Activated CD4-positive, alpha-beta memory T cell treated with anti-CD3 and anti-CD28 coated beads for 36 hours (primary cell): ENCODE measurements at regions not wholly inside any gene's neighbourhood (a gene's known extent, or its start where the extent isn't known, plus 50 kb on each side); places are given as distances from the start of the nearest gene placed in this dataset.

ENCODE experiments used
- CTCF ChIA-PET: fragments of 350-600 bp; sonication (Branson Sonifier 250); formaldehyde crosslinking; loops from one replicate; lab custom pipeline; 2021; ENCODE audit warnings: antibody characterized with exemption, inconsistent platforms; lab: Charles Lee
- POLR2A ChIA-PET: fragments of 350-600 bp; sonication (Branson Sonifier 250); formaldehyde crosslinking; loops from one replicate; lab custom pipeline; 2021; ENCODE audit warnings: antibody characterized with exemption; lab: Charles Lee
- DNase-seq: peaks from one replicate; pipeline ENCODE4 v3.0.0-alpha.2; 2020
- H3K27ac Mint-ChIP-seq: one replicate; pipeline ENCODE4 v1.8.0; 2021; ENCODE audit warnings: mixed read lengths
- H3K27me3 Mint-ChIP-seq: one replicate; pipeline ENCODE4 v1.8.0; 2021; ENCODE audit warnings: mixed read lengths
- H3K36me3 Mint-ChIP-seq: one replicate; pipeline ENCODE4 v1.8.0; 2021; ENCODE audit warnings: mixed read lengths
- H3K4me1 Mint-ChIP-seq: one replicate; pipeline ENCODE4 v1.8.0; 2021; ENCODE audit warnings: low read depth, mixed read lengths
- H3K4me3 Mint-ChIP-seq: one replicate; pipeline ENCODE4 v1.8.0; 2021; ENCODE audit warnings: mild to moderate bottlenecking, mixed read lengths
- H3K9me3 Mint-ChIP-seq: one replicate; pipeline ENCODE4 v1.8.0; 2021; ENCODE audit warnings: mixed read lengths
- intact Hi-C: fragments of 100-400 bp; cut with micrococcal nuclease; formaldehyde crosslinking; loops from one replicate; pipeline ENCODE4 v1.15.1; 2023

DNA sequence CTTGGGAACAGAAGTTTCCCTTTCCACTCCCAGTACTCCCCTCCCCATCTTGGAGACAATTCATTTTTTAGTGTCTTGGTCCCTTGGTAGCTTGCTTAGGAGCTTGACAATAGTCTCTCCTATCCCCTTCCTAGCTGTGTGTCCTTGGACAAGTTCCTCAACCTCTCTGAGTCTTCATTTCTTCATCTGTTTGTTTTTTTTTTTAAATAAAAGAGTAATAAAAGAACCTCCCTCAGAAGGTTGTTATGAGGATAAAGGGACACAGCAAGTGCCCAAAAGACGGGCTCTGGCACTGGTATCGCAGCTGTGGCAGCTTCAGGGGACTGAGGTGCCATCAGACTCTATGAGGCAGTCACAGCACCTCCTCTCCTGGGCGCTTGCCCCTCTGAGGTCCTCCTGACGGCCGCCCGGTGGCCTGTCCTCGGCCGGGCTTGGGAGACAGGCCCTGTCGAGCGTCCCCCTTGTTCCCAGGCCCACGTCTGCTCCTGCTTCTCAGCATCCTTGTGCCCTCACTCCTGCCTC lies 689.2 kb downstream of the MATN1 start:
- intact Hi-C loops, result no loop called here
- Mint-ChIP-seq H3K9me3 (peaks cover 7% of the 10 kb centered on the region), H3K4me3 (no peak overlapping the region), H3K27ac (no peak overlapping the region), H3K27me3 (peaks cover 11% of the 10 kb centered on the region), H3K4me1 (no peaks in the 10 kb centered on the region), H3K36me3 (no peaks in the 10 kb centered on the region)
- no peak for DNase-seq
- CTCF ChIA-PET, result no interaction called here
- POLR2A ChIA-PET, result no interaction called here

DNA sequence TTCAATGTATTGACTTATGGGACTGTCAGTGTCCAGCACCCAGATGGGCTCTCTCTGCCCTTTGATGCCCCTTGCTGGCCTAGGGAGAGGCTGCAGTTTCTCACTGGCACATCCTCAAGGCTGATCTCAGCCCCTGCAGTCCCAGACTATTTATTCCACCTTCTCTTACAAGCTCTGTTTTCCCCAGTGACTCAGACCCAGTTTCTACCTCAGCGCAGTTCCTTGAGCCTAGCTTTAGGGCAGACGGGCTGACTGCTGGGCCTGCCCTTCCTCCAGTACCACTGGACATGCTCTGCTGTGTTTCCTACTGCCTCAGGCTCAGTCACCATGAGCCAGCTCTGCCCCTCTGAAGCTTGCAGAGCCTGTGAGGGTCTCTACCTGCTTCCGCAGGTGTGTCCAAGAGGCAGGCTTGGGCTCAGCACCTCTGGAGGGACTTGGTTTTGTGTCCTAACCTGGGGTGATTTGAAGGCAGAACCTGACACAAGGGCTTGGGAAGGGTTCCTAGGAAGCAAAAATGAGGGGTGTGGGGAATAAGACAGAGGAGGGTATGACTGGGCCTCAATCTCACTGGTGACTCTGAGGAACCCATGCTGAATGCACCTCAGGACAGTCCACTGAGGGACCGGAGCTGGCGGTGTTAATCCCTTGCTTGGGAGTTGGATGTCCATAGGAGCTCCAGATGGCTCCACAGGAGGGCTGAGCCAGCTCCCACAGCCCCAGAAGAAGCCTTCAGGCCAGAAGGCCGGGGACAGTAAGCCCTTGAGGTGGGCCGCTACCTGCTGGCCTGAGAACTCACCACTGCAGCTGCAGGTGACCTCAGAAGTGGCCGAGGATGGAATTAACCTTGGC lies 689.9 kb downstream of the MATN1 start:
- POLR2A ChIA-PET, result no interaction called here

DNA sequence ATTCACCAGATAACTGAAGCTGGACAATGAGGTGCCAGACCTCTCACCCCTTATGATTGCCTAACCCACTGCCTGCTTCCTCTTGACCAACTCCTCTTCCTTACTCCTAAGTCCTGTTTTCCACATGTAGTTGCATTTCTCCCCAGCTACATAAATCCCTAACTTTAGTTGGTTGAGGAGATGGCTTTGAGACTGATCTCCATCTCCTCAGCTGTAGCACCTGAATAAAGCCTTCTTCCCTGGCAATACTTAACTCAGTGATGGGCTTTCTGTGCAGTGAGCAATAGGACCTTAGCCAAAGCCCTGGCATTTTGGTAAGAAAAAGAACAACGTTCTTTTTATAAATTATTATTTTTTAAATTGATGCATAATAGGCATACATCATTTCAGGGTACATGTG lies 691.1 kb downstream of the MATN1 start:
- POLR2A ChIA-PET, result no interaction called here

More for the DNA sequence above, 689.9 kb downstream of the MATN1 start:
- peaks cover 7% of the 10 kb centered on the region for H3K9me3 Mint-ChIP-seq
- H3K36me3 Mint-ChIP-seq, result no peaks in the 10 kb centered on the region
- no peak for DNase-seq
- intact Hi-C loops, result no loop called here
- CTCF ChIA-PET, result no interaction called here
- H3K27ac Mint-ChIP-seq, result no peak overlapping the region
- H3K4me1 Mint-ChIP-seq, result no peaks in the 10 kb centered on the region
- H3K27me3 Mint-ChIP-seq, result peaks cover 15% of the 10 kb centered on the region
- no peak overlapping the region for H3K4me3 Mint-ChIP-seq

DNA sequence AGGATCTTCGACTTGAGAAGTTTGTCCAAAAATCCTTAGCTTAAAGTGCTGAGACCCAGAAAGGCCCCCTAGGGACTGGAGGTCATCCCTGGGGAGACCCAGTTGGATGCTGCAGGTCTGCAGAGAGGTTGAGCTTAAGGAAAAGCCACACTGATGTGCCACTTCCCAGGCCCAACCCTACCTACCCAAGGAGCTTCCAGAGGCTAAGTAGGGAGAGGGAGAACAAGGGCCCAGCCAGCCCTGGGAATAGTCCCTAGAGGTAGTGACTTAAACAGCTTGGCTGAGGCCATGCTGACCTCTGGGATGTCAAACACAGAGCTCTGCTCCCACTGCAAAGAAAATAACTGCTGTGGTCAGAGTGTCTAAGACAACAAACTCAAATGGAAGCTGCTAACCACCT lies 693.7 kb downstream of the MATN1 start:
- ChIA-PET CTCF (no interaction called here), POLR2A (no interaction called here)
- H3K27ac Mint-ChIP-seq, result no peak overlapping the region

More for the DNA sequence above, 691.1 kb downstream of the MATN1 start:
- no peak for DNase-seq
- no peaks in the 10 kb centered on the region for H3K36me3 Mint-ChIP-seq
- no peak overlapping the region for H3K27ac Mint-ChIP-seq
- no peak overlapping the region for H3K4me3 Mint-ChIP-seq
- peaks cover 7% of the 10 kb centered on the region for H3K9me3 Mint-ChIP-seq
- H3K27me3 Mint-ChIP-seq, result peaks cover 19% of the 10 kb centered on the region
- intact Hi-C loops, result no loop called here
- no peaks in the 10 kb centered on the region for H3K4me1 Mint-ChIP-seq
- CTCF ChIA-PET, result no interaction called here

DNA sequence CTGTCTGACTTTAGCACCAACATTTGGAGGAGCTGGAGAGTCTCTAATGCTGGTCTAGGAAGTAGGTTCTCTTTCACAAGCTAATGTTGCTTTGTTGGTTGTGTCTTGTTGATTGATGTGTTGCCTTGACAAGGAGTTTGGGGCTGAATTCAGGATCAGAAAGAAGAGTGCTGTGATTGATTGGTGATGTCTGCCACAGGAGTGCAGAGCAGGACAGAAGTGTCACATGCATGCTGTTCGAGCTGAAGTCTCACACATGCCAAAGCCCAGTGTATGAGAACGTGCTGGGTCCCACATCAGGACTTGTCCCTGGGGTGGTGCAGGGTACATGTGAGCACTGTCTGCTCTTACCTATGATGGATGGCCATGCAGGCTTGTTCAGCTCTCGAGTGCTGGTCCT lies 694.4 kb downstream of the MATN1 start:
- intact Hi-C loops, result no loop called here
- POLR2A ChIA-PET, result no interaction called here
- peaks cover 7% of the 10 kb centered on the region for H3K9me3 Mint-ChIP-seq
- H3K4me3 Mint-ChIP-seq, result no peak overlapping the region
- CTCF ChIA-PET, result no interaction called here
- peaks cover 21% of the 10 kb centered on the region for H3K27me3 Mint-ChIP-seq
- no peak for DNase-seq
- no peak overlapping the region for H3K27ac Mint-ChIP-seq
- no peaks in the 10 kb centered on the region for H3K4me1 Mint-ChIP-seq
- H3K36me3 Mint-ChIP-seq, result no peaks in the 10 kb centered on the region

More for the DNA sequence above, 693.7 kb downstream of the MATN1 start:
- H3K27me3 Mint-ChIP-seq, result peaks cover 17% of the 10 kb centered on the region
- peaks cover 7% of the 10 kb centered on the region for H3K9me3 Mint-ChIP-seq
- DNase-seq, result no peak
- no peak overlapping the region for H3K4me3 Mint-ChIP-seq
- no peaks in the 10 kb centered on the region for H3K4me1 Mint-ChIP-seq
- H3K36me3 Mint-ChIP-seq, result no peaks in the 10 kb centered on the region
- intact Hi-C loops, result no loop called here

DNA sequence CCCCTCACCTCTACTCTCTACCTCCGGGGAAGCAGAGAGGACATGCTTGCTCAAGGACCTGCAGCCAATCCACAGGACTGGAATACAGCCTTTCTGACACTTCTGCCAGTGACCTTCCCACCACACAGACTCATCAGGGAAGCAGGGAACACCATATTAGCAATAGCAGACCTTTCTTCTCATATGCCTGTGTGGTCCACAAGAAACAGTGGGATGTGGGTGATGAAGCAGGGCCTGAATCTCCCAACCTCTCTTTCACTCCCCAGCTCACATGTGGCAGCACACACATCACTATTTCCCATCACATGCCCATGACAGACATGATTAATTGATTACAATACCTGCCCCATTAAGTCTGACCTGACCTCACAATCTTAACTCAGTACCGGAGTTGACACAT lies 695.1 kb downstream of the MATN1 start:
- H3K27me3 Mint-ChIP-seq, result peaks cover 25% of the 10 kb centered on the region
- H3K27ac Mint-ChIP-seq, result no peak overlapping the region
- H3K36me3 Mint-ChIP-seq, result no peaks in the 10 kb centered on the region
- no peaks in the 10 kb centered on the region for H3K4me1 Mint-ChIP-seq
- no peak for DNase-seq
- H3K9me3 Mint-ChIP-seq, result peaks cover 7% of the 10 kb centered on the region
- H3K4me3 Mint-ChIP-seq, result no peak overlapping the region
- intact Hi-C loops, result no loop called here
- CTCF ChIA-PET, result no interaction called here
- POLR2A ChIA-PET, result no interaction called here

DNA sequence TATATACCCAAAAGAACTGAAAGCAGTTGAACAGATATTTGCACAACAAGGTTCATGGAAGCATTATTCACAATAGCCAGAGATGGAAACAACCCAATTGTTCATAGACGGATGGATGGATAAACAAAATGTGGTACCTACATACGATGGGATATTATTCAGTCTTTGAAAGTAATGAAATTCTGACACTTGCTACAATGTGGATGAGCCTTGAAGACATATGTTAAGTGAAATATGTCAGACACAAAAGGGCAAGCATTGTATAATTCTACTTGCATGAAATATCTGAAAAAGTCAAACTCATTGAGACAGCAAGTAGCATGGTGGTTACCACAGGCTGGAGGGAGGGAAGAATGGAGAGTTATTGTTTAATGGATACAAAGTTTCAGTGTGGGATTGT lies 696.1 kb downstream of the MATN1 start:
- intact Hi-C loops, result no loop called here
- Mint-ChIP-seq H3K4me3 (no peak overlapping the region), H3K27me3 (peaks cover 35% of the 10 kb centered on the region), H3K9me3 (peaks cover 2% of the 10 kb centered on the region), H3K27ac (no peak overlapping the region), H3K4me1 (no peaks in the 10 kb centered on the region), H3K36me3 (no peaks in the 10 kb centered on the region)
- POLR2A ChIA-PET, result no interaction called here
- CTCF ChIA-PET, result no interaction called here
- no peak for DNase-seq

DNA sequence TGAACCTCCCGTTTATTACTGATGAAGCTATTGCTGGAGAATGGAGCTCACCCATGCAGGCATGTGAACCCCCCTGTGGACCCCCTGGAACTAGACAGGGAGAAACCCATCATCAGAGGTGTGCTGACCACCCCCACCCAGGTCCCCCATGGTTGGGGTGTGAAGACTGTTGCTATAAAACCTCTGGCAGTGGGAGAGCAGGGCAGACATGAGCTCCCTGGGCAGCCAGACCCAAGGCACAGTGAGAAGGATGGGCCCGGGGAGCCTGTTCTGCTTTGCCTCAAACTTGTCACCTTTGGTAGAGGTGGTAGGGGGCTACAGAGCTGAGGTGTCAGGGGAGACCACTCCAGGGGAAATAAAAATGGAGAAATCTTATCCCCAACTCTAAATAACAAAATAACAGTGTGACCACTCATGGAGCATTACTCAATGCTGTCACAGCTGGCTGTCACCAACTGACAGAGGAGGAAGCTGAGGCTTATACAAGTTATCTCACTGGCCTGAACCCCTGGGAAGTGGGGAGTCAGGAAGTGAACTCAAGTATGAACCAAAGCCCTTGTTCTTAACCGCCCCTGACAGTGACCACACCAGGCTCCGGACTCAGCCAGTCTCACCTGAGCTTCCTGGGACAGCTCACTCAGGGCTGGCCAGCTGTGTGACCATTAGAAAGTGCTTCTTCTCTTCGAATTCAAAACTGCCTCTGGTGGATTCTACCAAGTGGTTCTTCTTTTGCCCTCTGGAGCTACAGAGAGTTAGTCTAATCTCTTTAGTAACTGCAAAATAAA lies 698.8 kb downstream of the MATN1 start:
- H3K4me3 Mint-ChIP-seq, result no peak overlapping the region
- peaks cover 40% of the 10 kb centered on the region for H3K27me3 Mint-ChIP-seq
- DNase-seq, result no peak
- ChIA-PET CTCF (no interaction called here), POLR2A (interaction anchor here (1.0 kb wide), 1 partner anchor 900 kb away, joined by 3 read pairs; no protein-coding TSS in a partner anchor)
- no peaks in the 10 kb centered on the region for H3K36me3 Mint-ChIP-seq
- no peaks in the 10 kb centered on the region for H3K9me3 Mint-ChIP-seq
- H3K4me1 Mint-ChIP-seq, result no peaks in the 10 kb centered on the region
- intact Hi-C loops, result no loop called here
- no peak overlapping the region for H3K27ac Mint-ChIP-seq

DNA sequence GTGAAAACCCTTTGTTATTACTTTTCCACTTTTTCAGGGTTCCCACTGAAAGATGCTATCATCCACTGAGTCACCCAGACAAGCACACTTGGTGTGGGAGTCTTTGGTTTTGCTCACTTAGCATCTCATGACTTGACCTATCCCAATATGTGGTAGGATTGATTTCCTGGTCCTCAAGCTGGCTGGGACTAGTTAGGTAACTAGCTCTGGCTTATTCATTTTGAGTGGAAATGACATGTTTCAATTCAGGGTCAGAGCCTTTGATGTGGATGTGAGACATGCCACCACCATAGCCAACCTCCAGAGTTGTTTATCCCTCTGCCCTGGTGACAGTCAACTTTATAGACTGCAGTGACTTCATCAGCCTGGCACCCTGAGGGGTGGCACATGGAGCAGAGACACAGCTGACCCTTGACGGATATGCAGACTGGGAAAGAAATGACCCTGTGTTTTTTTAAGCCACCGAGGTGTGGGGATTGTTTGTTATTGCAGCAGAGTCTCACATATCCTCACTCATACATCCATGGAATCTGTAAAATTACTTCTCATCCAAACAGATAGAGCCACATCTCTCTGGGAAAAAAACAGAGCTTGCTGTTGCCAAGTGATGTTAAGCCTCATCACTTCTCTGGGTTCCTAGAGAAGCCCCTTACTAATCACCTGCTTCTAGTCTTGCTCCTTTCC lies 699.9 kb downstream of the MATN1 start:
- ChIA-PET CTCF (no interaction called here), POLR2A (interaction anchor here (1.0 kb wide), 1 partner anchor 899 kb away, joined by 3 read pairs; no protein-coding TSS in a partner anchor)
- Mint-ChIP-seq H3K4me3 (no peak overlapping the region), H3K36me3 (no peaks in the 10 kb centered on the region), H3K9me3 (no peaks in the 10 kb centered on the region), H3K4me1 (no peaks in the 10 kb centered on the region), H3K27ac (no peak overlapping the region), H3K27me3 (peaks cover 33% of the 10 kb centered on the region)
- DNase-seq, result no peak
- intact Hi-C loops, result no loop called here

DNA sequence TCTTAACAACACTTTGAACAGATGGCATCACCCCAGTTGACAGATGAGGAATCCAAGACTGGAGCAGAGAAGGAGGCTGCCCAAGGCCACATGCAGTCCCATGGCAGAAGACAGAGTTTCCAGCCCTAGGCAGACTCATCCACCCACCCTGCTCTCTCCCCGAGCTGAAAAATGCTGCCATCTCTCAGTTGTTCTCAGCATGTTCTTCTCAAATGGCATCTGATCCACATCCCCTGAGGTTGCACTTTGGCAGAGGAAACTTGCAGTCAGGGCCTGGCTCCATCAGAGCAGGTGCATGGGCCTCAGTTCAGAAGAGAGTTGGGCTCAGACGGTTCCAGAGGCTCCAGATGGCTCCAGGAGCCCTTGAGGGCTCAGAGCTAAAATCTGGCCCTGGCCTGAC lies 709.4 kb downstream of the MATN1 start:
- Mint-ChIP-seq H3K36me3 (no peaks in the 10 kb centered on the region), H3K9me3 (no peaks in the 10 kb centered on the region), H3K27ac (no peak overlapping the region), H3K4me3 (no peak overlapping the region), H3K4me1 (no peaks in the 10 kb centered on the region), H3K27me3 (peaks cover 4% of the 10 kb centered on the region)
- no peak for DNase-seq
- intact Hi-C loops, result no loop called here
- POLR2A ChIA-PET, result no interaction called here
- CTCF ChIA-PET, result no interaction called here

DNA sequence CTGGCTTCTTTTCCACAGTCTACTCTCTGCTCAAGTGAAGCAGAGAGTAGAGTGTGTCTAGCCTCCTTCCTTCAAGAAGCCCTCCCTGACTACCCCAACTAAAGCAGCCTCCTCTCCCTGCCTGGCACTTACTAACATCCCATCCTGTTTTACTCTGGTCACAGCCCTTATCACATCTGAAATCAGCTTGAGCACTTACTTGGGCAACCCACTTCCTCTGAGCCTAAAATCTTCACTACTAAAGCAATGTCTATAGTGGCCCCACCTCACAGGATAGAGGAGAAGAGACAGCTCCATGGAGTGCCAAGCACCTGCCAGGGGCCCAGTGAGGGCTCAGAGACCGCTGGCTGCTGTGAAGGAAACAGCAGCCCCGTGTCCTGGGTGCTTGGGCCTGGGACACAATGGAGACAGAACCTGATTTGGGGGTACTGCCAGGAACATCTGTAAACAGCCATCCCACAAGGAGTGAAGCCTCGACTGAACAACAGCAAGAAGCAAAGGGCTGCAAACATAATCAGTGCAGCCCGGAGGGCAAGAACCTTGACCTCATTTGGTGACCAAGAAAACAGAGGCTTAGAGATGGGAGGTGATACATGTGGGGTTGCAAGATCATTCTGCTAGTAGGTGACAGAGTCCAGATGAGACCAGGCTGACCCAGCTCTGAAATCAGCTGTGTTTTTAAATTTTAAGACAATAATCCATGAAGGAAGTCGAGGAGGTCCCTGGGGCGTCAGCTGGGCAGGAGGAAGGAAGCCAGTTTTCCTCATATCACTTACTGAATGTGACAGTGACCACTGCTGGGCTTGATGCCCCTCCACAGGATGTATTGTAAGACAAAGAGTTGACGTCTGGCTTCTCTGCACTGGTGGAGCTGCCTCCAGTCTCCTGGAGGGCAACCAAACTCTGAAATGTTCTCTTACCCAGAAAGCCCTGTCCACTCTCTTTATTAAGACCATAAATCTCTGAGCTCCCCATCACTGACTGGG lies 710.6 kb downstream of the MATN1 start:
- DNase-seq, result no peak
- H3K27me3 Mint-ChIP-seq, result peaks cover 2% of the 10 kb centered on the region
- ChIA-PET CTCF (no interaction called here), POLR2A (no interaction called here)
- intact Hi-C loops, result no loop called here
- no peaks in the 10 kb centered on the region for H3K9me3 Mint-ChIP-seq
- H3K4me1 Mint-ChIP-seq, result no peaks in the 10 kb centered on the region
- no peaks in the 10 kb centered on the region for H3K36me3 Mint-ChIP-seq
- no peak overlapping the region for H3K4me3 Mint-ChIP-seq
- no peak overlapping the region for H3K27ac Mint-ChIP-seq
